GM21576 (cell line): ENCODE measurements at regions not wholly inside any gene's neighbourhood (a gene's known extent, or its start where the extent isn't known, plus 50 kb on each side); places are given as distances from the start of the nearest gene placed in this dataset.

Experiments used
- ATAC-seq: cut with Tn5 transposase; IDR thresholded peaks from one replicate; pipeline ENCODE4 v1.9.1; 2021; ENCODE audit warnings: mild to moderate bottlenecking, moderate library complexity; ENCODE audit not compliant: unreplicated experiment

DNA sequence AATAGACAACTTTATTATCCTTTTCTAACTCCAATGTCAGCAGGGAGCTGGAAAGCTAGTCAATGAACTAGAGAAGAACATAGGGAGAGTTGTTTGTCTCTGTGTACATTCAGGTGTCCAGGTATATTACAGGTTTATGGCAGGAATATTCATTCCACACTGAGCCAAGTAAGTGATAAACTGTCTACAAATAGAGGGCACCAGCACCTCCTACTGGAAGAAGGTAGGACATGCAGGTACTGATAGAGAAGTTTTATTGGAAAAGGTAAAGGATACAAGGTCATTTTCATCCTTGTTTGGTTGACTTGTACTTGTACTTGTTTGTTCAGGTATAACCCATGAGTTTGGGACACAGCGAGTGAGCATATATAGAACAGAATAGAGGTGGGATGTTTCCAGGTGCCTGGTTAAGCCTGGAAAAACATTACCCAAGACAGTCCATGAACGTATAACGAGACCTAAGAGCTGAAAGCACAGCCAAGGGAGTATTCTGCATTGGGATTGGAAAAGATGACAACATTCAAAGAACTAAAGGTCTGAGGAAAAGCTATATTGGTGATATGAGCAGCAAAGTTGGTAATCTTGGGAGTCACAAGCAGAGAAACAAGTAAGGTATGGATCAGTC, 61.4 kb upstream of the PPP1R3C start:
- ATAC-seq, result no peak

- ATAC-seq, result no peak
Observed at GRCh38 chr10:91691981-91692380, 59.1 kb upstream of the PPP1R3C start.

GRCh38 chr10:91690996-91691676, 58.3 kb upstream of the PPP1R3C start:
- no peak for ATAC-seq

DNA sequence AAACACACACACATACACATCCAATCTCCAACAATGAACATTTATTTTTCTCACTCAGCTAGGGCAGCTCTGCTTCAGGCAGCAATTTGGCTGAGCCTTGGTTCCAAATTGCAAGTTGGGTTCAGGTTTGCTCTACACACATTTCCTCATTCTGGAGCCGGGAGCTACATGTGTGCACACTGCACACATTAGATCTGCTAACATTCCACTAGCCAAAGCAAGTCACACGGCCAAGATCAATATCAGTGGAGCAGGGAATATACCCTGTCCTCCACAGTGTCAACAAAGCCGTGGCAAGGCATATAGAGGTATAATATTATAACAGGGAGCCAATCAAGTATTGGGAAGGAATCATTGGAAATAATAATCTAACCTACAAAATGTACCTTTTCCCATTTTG, 57.5 kb upstream of the PPP1R3C start:
- no peak for ATAC-seq

DNA sequence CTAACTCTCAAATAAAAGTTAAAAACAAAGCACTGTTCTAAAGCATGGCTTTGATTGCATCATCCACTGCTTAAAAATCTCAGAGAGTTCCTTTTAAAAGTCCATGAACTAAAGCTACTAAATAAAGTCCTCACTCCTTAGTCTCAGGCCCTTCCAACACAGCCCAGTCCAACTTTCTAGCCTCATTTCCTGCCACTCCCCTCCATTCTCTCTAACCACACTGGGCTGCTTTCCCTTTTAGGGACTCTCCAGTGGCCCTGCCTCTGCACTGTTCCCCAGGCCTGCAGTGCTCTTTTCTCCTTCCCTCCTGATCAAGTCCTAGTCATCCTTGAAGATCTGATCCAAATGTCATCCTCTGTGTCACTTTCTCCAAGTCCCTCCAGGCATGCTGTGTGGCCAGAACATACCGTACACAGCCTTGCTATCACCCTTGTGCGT, 56.9 kb upstream of the PPP1R3C start:
- ATAC-seq, result no peak

DNA sequence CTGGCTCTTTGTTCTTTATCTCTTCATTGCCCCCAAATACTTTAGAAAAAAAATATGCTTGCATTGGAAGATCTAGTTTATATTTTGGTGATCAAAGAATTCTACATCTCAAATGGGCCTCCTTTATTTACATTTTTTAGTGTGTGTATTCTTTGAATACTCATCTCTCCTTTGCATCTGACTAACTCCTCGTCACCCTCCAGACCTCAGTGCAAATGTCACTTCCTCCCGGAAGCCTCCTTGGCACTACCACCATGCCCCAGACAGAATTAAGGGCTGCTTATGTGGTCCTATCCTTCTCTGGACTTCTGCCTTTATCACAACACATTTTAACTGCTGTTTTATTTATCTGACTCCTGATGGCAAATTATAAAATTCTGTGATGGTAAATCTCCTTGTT, 52.0 kb upstream of the PPP1R3C start:
- ATAC-seq, result no peak

- no peak for ATAC-seq
Observed at GRCh38 chr10:91683975-91684374, 51.1 kb upstream of the PPP1R3C start.

DNA sequence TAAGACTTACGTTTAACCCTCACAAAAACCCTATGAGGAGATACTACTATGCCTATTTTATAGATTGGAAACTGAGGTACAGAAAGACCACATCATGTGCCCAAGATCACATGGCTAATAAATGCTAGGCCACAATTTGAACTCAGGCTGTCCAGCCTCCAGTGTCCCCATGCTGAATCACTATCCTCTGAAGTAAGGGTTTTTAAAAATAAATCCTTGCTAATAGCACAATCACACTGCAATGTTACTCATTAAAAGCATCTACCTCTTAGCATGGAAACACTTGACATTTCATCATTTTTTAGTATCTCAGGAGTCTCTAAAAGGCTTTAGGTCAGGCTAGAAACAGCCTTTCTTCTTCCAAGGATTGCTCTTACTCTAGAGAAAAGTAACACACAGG, 50.0 kb upstream of the PPP1R3C start:
- no peak for ATAC-seq
